B cell (primary cell): ENCODE measurements at regions not wholly inside any gene's neighbourhood (a gene's known extent, or its start where the extent isn't known, plus 50 kb on each side); places are given as distances from the start of the nearest gene placed in this dataset.

ENCODE experiments used
- ATAC-seq: fragments of 200-7000 bp; cut with Tn5 transposase; one replicate; pipeline ENCODE4 v1.10.0; 2021; ENCODE audit warnings: low read depth, mild to moderate bottlenecking, moderate number of reproducible peaks, moderate library complexity
- CTCF ChIA-PET: fragments of 350-600 bp; sonication (Branson Sonifier 250); formaldehyde crosslinking; loops from one replicate; lab custom pipeline; 2021; ENCODE audit warnings: antibody characterized with exemption, inconsistent platforms; lab: Charles Lee
- POLR2A ChIA-PET: fragments of 350-600 bp; sonication (Branson Sonifier 250); formaldehyde crosslinking; loops from one replicate; lab custom pipeline; 2021; ENCODE audit warnings: antibody characterized with exemption; lab: Charles Lee
- DNase-seq: peaks from one replicate; pipeline ENCODE4 v3.0.0; 2013
- H2AFZ ChIP-seq: 2 replicates; pipeline ENCODE4 v1.6.1; 2012; ENCODE audit warnings: mild to moderate bottlenecking, low read depth, low read length; ENCODE audit not compliant: insufficient read depth, poor library complexity, severe bottlenecking
- H3K27ac ChIP-seq, 2 donors: 1 replicate in 1 of 2; 2 replicates in 1 of 2; pipeline ENCODE4 v1.5.1; 2012 to 2013; ENCODE audit warnings: low read length in 2 of 2, mild to moderate bottlenecking in 2 of 2, moderate library complexity in 1 of 2
- H3K27me3 ChIP-seq, 4 experiments: fragments of 200-600 bp in 1 of 4; sonication (generic) in 1 of 4; replicated peaks in 1 of 4; 1 replicate in 2 of 4; 2 replicates in 2 of 4; pipeline versions ENCODE4 v1.6.1 to v1.7.0; 2013 to 2016; ENCODE audit warnings: low read length in 3 of 4, mild to moderate bottlenecking in 2 of 4, mixed read lengths in 1 of 4, moderate library complexity in 1 of 4; ENCODE audit not compliant: insufficient read depth in 4 of 4, control insufficient read depth in 3 of 4; ENCODE audit errors: control extremely low read depth in 1 of 4
- H3K36me3 ChIP-seq, 2 experiments: replicated peaks in 1 of 2; 1 replicate in 1 of 2; 2 replicates in 1 of 2; pipeline versions ENCODE4 v1.6.1 to v1.7.1; 2013; ENCODE audit warnings: low read length in 1 of 2; ENCODE audit not compliant: insufficient read depth in 2 of 2, control insufficient read depth in 1 of 2; ENCODE audit errors: control extremely low read depth in 1 of 2, extremely low read depth in 1 of 2
- H3K4me1 ChIP-seq, 2 donors: fragments of 200-600 bp in 1 of 2; sonication (generic) in 1 of 2; 1 replicate in 1 of 2; 2 replicates in 1 of 2; pipeline versions ENCODE4 v1.5.1 to v1.6.1; 2013 to 2017; ENCODE audit warnings: low read length in 2 of 2; ENCODE audit not compliant: control insufficient read depth in 2 of 2, insufficient read depth in 2 of 2
- H3K4me2 ChIP-seq: replicated peaks from 2 replicates; pipeline ENCODE3; 2012; ENCODE audit warnings: mild to moderate bottlenecking, low read depth, low read length; ENCODE audit not compliant: poor library complexity, severe bottlenecking
- H3K4me3 ChIP-seq, 5 experiments: fragments of 200-600 bp in 1 of 5; sonication (generic) in 1 of 5; 1 replicate in 3 of 5; 2 replicates in 2 of 5; pipeline versions ENCODE4 v1.5.1 to v1.7.0; 2011 to 2016; ENCODE audit warnings: low read length in 4 of 5, mild to moderate bottlenecking in 4 of 5, low read depth in 2 of 5, control low read depth in 1 of 5, moderate library complexity in 1 of 5; ENCODE audit not compliant: insufficient read depth in 1 of 5; ENCODE audit errors: control extremely low read depth in 1 of 5, extremely low read depth in 1 of 5
- H3K79me2 ChIP-seq: fragments of 200-600 bp; sonication (generic); one replicate; pipeline ENCODE4 v1.6.0; 2016; ENCODE audit warnings: low read length; ENCODE audit not compliant: control insufficient read depth, insufficient read depth
- H3K9ac ChIP-seq: fragments of 200-600 bp; sonication (generic); 2 replicates; pipeline ENCODE4 v1.6.1; 2017; ENCODE audit warnings: mild to moderate bottlenecking, low read length, moderate library complexity
- H3K9me3 ChIP-seq, 3 donors: one replicate each; pipeline versions ENCODE4 v1.6.1 to v1.7.1; 2013; ENCODE audit warnings: low read length in 2 of 3; ENCODE audit not compliant: control insufficient read depth in 2 of 3, insufficient read depth in 1 of 3; ENCODE audit errors: control extremely low read depth in 1 of 3
- H4K20me1 ChIP-seq: 2 replicates; pipeline ENCODE4 v1.6.0; 2012; ENCODE audit warnings: mild to moderate bottlenecking, low read length; ENCODE audit not compliant: insufficient read depth, control insufficient read depth, poor library complexity, severe bottlenecking
- H3K27ac Mint-ChIP-seq: one replicate; pipeline ENCODE4 v1.8.0; 2021; ENCODE audit warnings: mixed read lengths
- H3K27me3 Mint-ChIP-seq: one replicate; pipeline ENCODE4 v1.8.0; 2021; ENCODE audit warnings: mixed read lengths
- H3K4me1 Mint-ChIP-seq: one replicate; pipeline ENCODE4 v1.8.0; 2021; ENCODE audit warnings: mixed read lengths
- H3K4me3 Mint-ChIP-seq: one replicate; pipeline ENCODE4 v1.8.0; 2021; ENCODE audit warnings: mixed read lengths
- H3K9me3 Mint-ChIP-seq: one replicate; pipeline ENCODE4 v1.8.0; 2022; ENCODE audit warnings: mixed read lengths; ENCODE audit not compliant: insufficient read depth
- EZH2 ChIP-seq: IDR thresholded peaks from 2 replicates; pipeline ENCODE4 v1.6.1; 2012; ENCODE audit warnings: borderline replicate concordance, low read depth, mild to moderate bottlenecking, moderate library complexity, low read length; ENCODE audit not compliant: insufficient read depth, poor library complexity, severe bottlenecking
- WGBS: methylation state at CpG from one replicate; pipeline ENCODE4 v1.1.5; 2013; ENCODE audit warnings: missing lambda C conversion rate; ENCODE audit not compliant: insufficient coverage; 5-methylcytosine and 5-hydroxymethylcytosine counted together
- intact Hi-C: fragments of 100-400 bp; cut with micrococcal nuclease; formaldehyde crosslinking; loops from one replicate; pipeline ENCODE4 v1.10.0; 2022
- TF ChIP-seq, protein P1 (sequence below): fragments of 200-600 bp; IDR thresholded peaks from one replicate; pipeline ENCODE4 v1.8.0; 2022; ENCODE audit warnings: antibody characterized with exemption, mild to moderate bottlenecking

DNA sequence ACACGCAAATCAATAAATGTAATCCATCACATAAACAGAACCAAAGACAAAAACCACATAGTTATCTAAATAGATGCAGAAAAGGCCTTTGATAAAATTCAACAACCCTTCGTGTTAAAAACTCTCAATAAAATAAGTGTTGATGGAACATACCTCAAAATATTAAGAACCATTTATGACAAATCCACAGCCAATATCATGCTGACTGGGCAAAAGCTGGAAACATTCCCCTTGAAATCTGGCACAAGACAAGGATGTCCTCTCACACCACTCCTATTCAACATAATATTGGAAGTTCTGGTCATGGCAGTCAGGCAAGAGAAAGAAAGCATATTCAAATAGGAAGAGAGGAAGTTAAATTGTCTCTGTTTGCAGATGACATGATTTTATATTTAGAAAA lies 1946.3 kb upstream of the CDH9 start:
- Histone ChIP-seq H3K27ac (no peak overlapping the region), H3K36me3 (no peaks in the 10 kb centered on the region), H3K9me3 (no peaks in the 10 kb centered on the region), H4K20me1 (no peaks in the 10 kb centered on the region), H3K9ac (no peak overlapping the region), H3K4me1 (no peaks in the 10 kb centered on the region), H3K27me3 (no peaks in the 10 kb centered on the region), H3K4me3 (no peak overlapping the region), H2AFZ (no peak overlapping the region), H3K4me2 (no peak overlapping the region), H3K79me2 (no peaks in the 10 kb centered on the region)
- no peak for DNase-seq
- no CpG with 5 or more reads among the region's 2 CpGs for WGBS
- Mint-ChIP-seq H3K9me3 (peaks cover 12% of the 10 kb centered on the region), H3K4me3 (no peak overlapping the region), H3K27ac (no peak overlapping the region), H3K4me1 (no peaks in the 10 kb centered on the region), H3K27me3 (no peaks in the 10 kb centered on the region)
- TF ChIP-seq, protein P1, sequence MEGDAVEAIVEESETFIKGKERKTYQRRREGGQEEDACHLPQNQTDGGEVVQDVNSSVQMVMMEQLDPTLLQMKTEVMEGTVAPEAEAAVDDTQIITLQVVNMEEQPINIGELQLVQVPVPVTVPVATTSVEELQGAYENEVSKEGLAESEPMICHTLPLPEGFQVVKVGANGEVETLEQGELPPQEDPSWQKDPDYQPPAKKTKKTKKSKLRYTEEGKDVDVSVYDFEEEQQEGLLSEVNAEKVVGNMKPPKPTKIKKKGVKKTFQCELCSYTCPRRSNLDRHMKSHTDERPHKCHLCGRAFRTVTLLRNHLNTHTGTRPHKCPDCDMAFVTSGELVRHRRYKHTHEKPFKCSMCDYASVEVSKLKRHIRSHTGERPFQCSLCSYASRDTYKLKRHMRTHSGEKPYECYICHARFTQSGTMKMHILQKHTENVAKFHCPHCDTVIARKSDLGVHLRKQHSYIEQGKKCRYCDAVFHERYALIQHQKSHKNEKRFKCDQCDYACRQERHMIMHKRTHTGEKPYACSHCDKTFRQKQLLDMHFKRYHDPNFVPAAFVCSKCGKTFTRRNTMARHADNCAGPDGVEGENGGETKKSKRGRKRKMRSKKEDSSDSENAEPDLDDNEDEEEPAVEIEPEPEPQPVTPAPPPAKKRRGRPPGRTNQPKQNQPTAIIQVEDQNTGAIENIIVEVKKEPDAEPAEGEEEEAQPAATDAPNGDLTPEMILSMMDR = no peak
- TF ChIP-seq EZH2 = no peak
- CTCF ChIA-PET = no interaction called here
- intact Hi-C loops = no loop called here
- POLR2A ChIA-PET = no interaction called here
- ATAC-seq = no peak

DNA sequence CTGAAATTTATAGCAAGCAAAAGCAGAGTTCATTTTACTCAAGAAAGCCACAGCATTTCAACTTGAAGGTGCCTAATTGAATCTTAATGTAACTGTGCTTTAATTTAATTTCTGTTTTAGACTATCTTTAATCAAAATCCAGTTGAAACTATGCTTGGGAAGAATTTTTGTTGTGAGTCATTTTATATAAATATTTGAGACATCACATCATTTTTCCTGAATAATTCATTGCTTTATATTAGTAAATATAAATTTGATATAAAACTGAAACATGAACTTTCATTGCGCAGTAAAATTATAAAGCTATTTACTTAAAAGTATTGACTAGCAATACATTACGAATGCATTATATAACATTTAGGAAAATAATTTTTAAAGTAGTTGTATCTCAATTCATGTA lies 1937.1 kb upstream of the CDH9 start:
- Histone ChIP-seq H3K4me3 (no peak overlapping the region), H3K9ac (no peak overlapping the region), H3K36me3 (no peaks in the 10 kb centered on the region), H3K4me2 (no peak overlapping the region), H2AFZ (no peak overlapping the region), H4K20me1 (no peaks in the 10 kb centered on the region), H3K27me3 (no peaks in the 10 kb centered on the region), H3K27ac (no peak overlapping the region), H3K4me1 (no peaks in the 10 kb centered on the region), H3K79me2 (no peaks in the 10 kb centered on the region), H3K9me3 (peaks cover 0 to 11% (median 0%) of the 10 kb centered on the region in 3 donors)
- ATAC-seq (no peak), DNase-seq (no peak)
- H3K27ac Mint-ChIP-seq = no peak overlapping the region
- ChIA-PET CTCF (no interaction called here), POLR2A (no interaction called here)
- H3K27me3 Mint-ChIP-seq = no peaks in the 10 kb centered on the region
- peaks cover 6% of the 10 kb centered on the region for H3K9me3 Mint-ChIP-seq
- TF ChIP-seq EZH2 = no peak
- TF ChIP-seq, protein P1 = no peak
- no CpG with 5 or more reads among the region's 2 CpGs for whole genome bisulfite sequencing
- no peaks in the 10 kb centered on the region for H3K4me1 Mint-ChIP-seq
- intact Hi-C loops = no loop called here
- H3K4me3 Mint-ChIP-seq = no peak overlapping the region
